Activated T-helper 1 cell treated with anti-CD3 and anti-CD28 coated beads, Interleukin-12 subunit alpha, Interleukin-12 subunit beta, Interleukin-2, Interleukin-4 antibody, amounts not matched to agents 30 ng/mL and 10 ng/mL and 1 ng/mL, durations not matched to agents 14 hours and 24 hours and 36 hours (primary cell): ENCODE measurements at regions not wholly inside any gene's neighbourhood (a gene's known extent, or its start where the extent isn't known, plus 50 kb on each side); places are given as distances from the start of the nearest gene placed in this dataset.
"Not testable (repeated sequence)": the region's sequence is repeated elsewhere in the genome, so short reads cannot be mapped to it uniquely, and the experiment has no call there.

ENCODE experiments used
- DNase-seq: peaks from one replicate; pipeline ENCODE4 v3.0.0; 2021; ENCODE audit warnings: low spot score
- H3K27ac Mint-ChIP-seq: one replicate; pipeline ENCODE4 v1.8.0; 2021; ENCODE audit warnings: mild to moderate bottlenecking, mixed read lengths
- H3K27me3 Mint-ChIP-seq: one replicate; pipeline ENCODE4 v1.8.0; 2022; ENCODE audit warnings: mild to moderate bottlenecking, moderate library complexity, mixed read lengths; ENCODE audit not compliant: insufficient read depth
- H3K36me3 Mint-ChIP-seq: one replicate; pipeline ENCODE4 v1.8.0; 2021; ENCODE audit warnings: low read depth, mixed read lengths
- H3K4me1 Mint-ChIP-seq: one replicate; pipeline ENCODE4 v1.8.0; 2021; ENCODE audit warnings: low read depth, mixed read lengths
- H3K4me3 Mint-ChIP-seq: one replicate; pipeline ENCODE4 v1.8.0; 2021; ENCODE audit warnings: mild to moderate bottlenecking, moderate library complexity, mixed read lengths
- H3K9me3 Mint-ChIP-seq: one replicate; pipeline ENCODE4 v1.8.0; 2021; ENCODE audit warnings: mixed read lengths
- intact Hi-C: fragments of 100-400 bp; cut with micrococcal nuclease; formaldehyde crosslinking; loops from one replicate; pipeline ENCODE4 v1.15.1; 2024

DNA sequence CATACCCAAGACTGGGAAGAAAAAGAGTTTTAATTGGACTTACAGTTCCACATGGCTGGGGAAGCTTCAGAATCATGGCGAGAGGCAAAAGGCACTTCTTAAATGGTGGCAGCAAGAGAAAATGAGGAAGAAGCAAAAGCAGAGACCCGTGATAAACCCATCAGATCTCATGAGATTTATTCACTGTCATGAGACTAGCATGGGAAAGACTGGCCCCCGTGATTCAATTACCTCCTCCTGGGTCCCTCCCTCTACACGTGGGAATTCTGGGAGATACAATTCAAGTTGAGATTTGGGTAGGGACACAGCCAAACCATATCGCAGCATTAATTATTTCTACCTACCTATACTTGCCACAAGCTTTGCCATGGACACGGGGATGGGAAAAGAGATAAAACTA lies 483.5 kb upstream of the KLF6 start:
- not testable (repeated sequence) for H3K27ac Mint-ChIP-seq, H3K36me3 Mint-ChIP-seq, DNase-seq

GRCh38 chr10:4267086-4267773 lies 482.2 kb upstream of the KLF6 start:
- Mint-ChIP-seq H3K4me3 (no peak overlapping the region), H3K27me3 (peaks cover 3% of the 10 kb centered on the region), H3K9me3 (no peaks in the 10 kb centered on the region), H3K36me3 (no peaks in the 10 kb centered on the region), H3K27ac (no peak overlapping the region), H3K4me1 (peaks cover 10% of the 10 kb centered on the region)
- intact Hi-C loops = no loop called here
- DNase-seq = no peak

More for the DNA sequence above, 483.5 kb upstream of the KLF6 start:
- H3K4me3 Mint-ChIP-seq, H3K27me3 Mint-ChIP-seq, intact Hi-C loops, H3K9me3 Mint-ChIP-seq: not testable (repeated sequence)
- H3K4me1 Mint-ChIP-seq = peaks cover 10% of the 10 kb centered on the region

DNA sequence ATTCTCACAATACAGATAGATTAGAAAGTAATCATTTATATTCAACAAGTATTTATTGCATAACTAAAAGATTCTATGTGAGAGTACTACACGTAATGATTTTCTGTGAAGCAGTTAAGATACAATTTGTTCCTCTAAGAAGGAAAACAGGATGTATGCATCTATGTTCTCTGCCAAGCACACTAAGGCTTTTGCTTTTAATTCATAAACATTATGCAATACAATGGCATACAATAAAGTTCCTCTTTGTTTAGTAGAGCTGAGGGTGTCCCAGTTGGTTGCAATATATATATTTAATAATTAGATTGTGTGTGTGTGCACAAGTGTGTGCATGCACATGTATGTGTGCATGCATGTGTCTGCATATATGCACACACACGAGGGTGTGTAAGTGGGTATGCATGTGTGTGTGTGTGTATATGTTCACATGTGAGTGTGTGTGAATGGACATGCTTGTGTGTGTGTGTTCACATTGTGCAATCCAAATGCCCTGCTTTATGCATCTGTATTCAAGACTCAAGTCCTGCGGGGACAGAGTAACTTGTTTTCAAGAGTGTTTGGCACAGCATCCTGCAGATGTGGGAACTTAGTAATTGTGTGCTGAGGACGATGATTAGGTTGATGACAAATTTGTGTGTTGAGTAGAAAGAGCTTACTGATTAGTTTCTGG lies 481.5 kb upstream of the KLF6 start:
- H3K4me1 Mint-ChIP-seq = peaks cover 10% of the 10 kb centered on the region
- no peak overlapping the region for H3K4me3 Mint-ChIP-seq
- no peaks in the 10 kb centered on the region for H3K36me3 Mint-ChIP-seq
- no peak overlapping the region for H3K27ac Mint-ChIP-seq
- no peak for DNase-seq
- H3K27me3 Mint-ChIP-seq = peaks cover 3% of the 10 kb centered on the region
- H3K9me3 Mint-ChIP-seq = no peaks in the 10 kb centered on the region
- intact Hi-C loops = no loop called here

DNA sequence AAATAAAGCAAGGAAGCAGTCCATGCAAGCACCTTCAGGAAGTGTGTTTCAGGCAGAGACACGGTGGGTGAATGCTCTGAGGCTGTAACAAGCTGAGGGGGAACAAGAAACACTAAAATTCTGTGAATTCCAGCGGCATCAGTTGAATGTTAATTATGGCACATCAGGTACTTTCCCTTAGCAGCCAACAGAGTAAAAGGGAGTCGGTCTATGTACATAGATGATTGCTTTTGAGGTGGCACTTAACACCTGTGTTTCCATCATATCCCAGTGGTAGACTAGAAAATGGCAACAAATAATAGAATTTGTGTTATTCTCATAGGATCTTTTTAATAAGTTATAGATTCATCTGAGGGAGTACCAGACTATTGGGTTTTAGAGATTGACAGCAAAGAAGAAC lies 481.0 kb upstream of the KLF6 start:
- intact Hi-C loops = no loop called here
- Mint-ChIP-seq H3K4me3 (no peak overlapping the region), H3K4me1 (peaks cover 10% of the 10 kb centered on the region), H3K27me3 (peaks cover 3% of the 10 kb centered on the region), H3K27ac (no peak overlapping the region), H3K36me3 (no peaks in the 10 kb centered on the region), H3K9me3 (no peaks in the 10 kb centered on the region)
- no peak for DNase-seq

GRCh38 chr10:4264209-4264865 lies 479.3 kb upstream of the KLF6 start:
- Mint-ChIP-seq H3K27me3 (peaks cover 3% of the 10 kb centered on the region), H3K9me3 (no peaks in the 10 kb centered on the region), H3K36me3 (no peaks in the 10 kb centered on the region), H3K27ac (no peak overlapping the region), H3K4me1 (peaks cover 5% of the 10 kb centered on the region), H3K4me3 (no peak overlapping the region)
- intact Hi-C loops = no loop called here
- DNase-seq = no peak

GRCh38 chr10:4263601-4263921 lies 478.6 kb upstream of the KLF6 start:
- DNase-seq = no peak
- H3K9me3 Mint-ChIP-seq = no peaks in the 10 kb centered on the region
- H3K4me1 Mint-ChIP-seq = peaks cover 5% of the 10 kb centered on the region
- no peak overlapping the region for H3K4me3 Mint-ChIP-seq
- no peaks in the 10 kb centered on the region for H3K36me3 Mint-ChIP-seq
- intact Hi-C loops = no loop called here
- H3K27me3 Mint-ChIP-seq = peaks cover 3% of the 10 kb centered on the region
- H3K27ac Mint-ChIP-seq = no peak overlapping the region

DNA sequence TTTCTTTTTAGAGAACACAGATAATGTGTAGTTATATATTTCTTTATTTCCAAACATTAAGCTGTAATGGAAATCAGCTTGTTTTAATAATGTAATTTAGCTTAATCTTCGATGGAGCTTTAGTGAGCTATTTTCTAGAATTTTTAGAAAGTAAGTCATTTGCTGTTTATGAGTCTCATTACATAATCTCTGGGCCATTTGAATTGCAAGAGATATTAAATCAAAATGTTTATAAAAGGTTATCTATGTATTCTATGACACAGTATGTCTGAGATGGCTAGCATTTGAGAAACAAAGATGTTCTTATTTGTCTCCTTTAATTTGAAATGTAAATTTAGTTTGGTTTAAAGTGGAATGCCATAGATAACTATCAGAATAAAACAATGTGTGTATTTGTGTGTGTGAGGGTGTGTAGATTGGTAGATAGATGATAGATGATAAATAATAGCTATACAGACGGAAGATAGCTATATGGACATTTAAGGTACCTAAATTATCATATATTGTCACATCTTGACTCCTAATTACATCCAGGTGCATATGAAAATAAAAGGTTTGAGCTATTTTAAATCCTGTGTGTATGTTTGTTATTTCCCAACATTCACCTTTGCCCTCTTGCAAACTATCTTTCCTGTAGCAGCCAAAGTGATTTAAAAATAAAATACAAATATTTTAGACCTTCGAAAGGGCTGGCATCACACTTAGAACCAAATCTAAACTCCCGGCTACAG lies 478.0 kb upstream of the KLF6 start:
- DNase-seq = no peak
- intact Hi-C loops = no loop called here
- peaks cover 3% of the 10 kb centered on the region for H3K27me3 Mint-ChIP-seq
- no peaks in the 10 kb centered on the region for H3K36me3 Mint-ChIP-seq
- H3K4me3 Mint-ChIP-seq = no peak overlapping the region
- H3K4me1 Mint-ChIP-seq = peaks cover 5% of the 10 kb centered on the region
- no peak overlapping the region for H3K27ac Mint-ChIP-seq
- H3K9me3 Mint-ChIP-seq = no peaks in the 10 kb centered on the region

GRCh38 chr10:4262449-4262848 lies 477.4 kb upstream of the KLF6 start:
- no peak overlapping the region for H3K4me3 Mint-ChIP-seq
- intact Hi-C loops = no loop called here
- no peak overlapping the region for H3K27ac Mint-ChIP-seq
- no peaks in the 10 kb centered on the region for H3K9me3 Mint-ChIP-seq
- DNase-seq = no peak
- peaks cover 3% of the 10 kb centered on the region for H3K27me3 Mint-ChIP-seq
- no peaks in the 10 kb centered on the region for H3K36me3 Mint-ChIP-seq
- peaks cover 5% of the 10 kb centered on the region for H3K4me1 Mint-ChIP-seq

- Mint-ChIP-seq H3K4me1 (no peaks in the 10 kb centered on the region), H3K9me3 (no peaks in the 10 kb centered on the region), H3K4me3 (no peak overlapping the region), H3K27ac (no peak overlapping the region), H3K36me3 (no peaks in the 10 kb centered on the region), H3K27me3 (peaks cover 6% of the 10 kb centered on the region)
- intact Hi-C loops = no loop called here
- no peak for DNase-seq
Measured at GRCh38 chr10:4260483-4261124, 475.6 kb upstream of the KLF6 start.

DNA sequence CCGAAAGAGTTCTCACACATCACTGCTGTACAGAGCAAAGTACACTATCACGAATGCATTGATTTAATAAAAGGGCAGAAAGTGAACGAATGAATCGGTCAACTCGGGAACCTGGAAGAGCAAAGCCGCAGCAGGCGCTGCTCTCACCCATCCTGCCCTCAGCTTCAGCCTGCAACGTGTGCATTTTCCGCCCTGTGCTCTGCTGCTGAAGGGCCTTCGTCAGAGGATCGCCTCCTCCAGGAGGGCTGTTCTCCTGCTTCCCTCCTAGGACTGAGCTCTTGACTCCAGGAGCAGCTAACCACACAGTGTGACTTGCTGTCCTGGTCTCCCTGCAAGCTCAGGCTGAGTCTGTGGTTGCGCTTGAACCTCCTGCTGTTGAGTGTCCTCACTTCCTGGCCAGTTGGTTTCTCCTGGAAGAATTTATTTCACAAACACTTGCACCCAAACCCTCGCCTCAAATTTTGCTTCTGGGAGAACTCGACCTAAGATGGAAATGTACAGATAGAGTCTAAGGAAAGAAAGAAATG lies 473.0 kb upstream of the KLF6 start:
- DNase-seq = no peak
- Mint-ChIP-seq H3K27me3 (peaks cover 6% of the 10 kb centered on the region), H3K4me1 (no peaks in the 10 kb centered on the region), H3K27ac (no peak overlapping the region), H3K36me3 (peaks cover 2% of the 10 kb centered on the region), H3K9me3 (no peaks in the 10 kb centered on the region), H3K4me3 (no peak overlapping the region)
- intact Hi-C loops = no loop called here

- no peak for DNase-seq
- Mint-ChIP-seq H3K27ac (no peak overlapping the region), H3K4me1 (no peaks in the 10 kb centered on the region), H3K4me3 (no peak overlapping the region), H3K36me3 (peaks cover 2% of the 10 kb centered on the region), H3K9me3 (no peaks in the 10 kb centered on the region), H3K27me3 (peaks cover 5% of the 10 kb centered on the region)
- intact Hi-C loops = no loop called here
Measured at GRCh38 chr10:4256971-4257370, 472.0 kb upstream of the KLF6 start.

DNA sequence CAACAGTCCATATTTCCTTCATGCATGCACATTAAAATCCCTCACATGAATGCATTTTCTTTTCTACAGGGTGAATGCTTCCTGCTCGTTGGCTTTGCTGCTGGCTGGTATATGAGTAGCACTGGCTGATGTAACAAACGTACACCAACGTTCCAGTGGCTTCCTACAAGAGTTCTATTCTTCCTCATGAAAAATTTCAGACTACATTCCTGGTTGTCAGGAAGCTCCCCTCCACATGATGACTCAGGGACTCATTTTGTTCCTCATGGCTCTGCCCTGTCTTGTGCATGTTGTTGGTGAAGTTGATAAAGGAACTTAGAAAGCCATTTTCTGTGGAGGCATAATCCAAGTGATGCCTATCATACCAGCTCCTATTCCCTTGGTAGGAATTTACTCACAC lies 470.7 kb upstream of the KLF6 start:
- intact Hi-C loops = no loop called here
- H3K36me3 Mint-ChIP-seq = peaks cover 2% of the 10 kb centered on the region
- H3K4me3 Mint-ChIP-seq = no peak overlapping the region
- H3K27ac Mint-ChIP-seq = no peak overlapping the region
- H3K4me1 Mint-ChIP-seq = peaks cover 3% of the 10 kb centered on the region
- H3K27me3 Mint-ChIP-seq = peaks cover 5% of the 10 kb centered on the region
- DNase-seq = no peak
- peaks cover 6% of the 10 kb centered on the region for H3K9me3 Mint-ChIP-seq
